VCaP (cell line): ENCODE measurements at regions not wholly inside any gene's neighbourhood (a gene's known extent, or its start where the extent isn't known, plus 50 kb on each side); places are given as distances from the start of the nearest gene placed in this dataset.

Source experiments
- H3K27ac ChIP-seq: fragments of 450-650 bp; 2 replicates; pipeline ENCODE4 v1.5.1; 2017
- TF ChIP-seq, protein P1 (sequence below): fragments of 450-650 bp; conservative IDR thresholded peaks from 2 replicates; pipeline ENCODE4 v1.5.1; 2017; ENCODE audit warnings: mild to moderate bottlenecking, moderate library complexity

DNA sequence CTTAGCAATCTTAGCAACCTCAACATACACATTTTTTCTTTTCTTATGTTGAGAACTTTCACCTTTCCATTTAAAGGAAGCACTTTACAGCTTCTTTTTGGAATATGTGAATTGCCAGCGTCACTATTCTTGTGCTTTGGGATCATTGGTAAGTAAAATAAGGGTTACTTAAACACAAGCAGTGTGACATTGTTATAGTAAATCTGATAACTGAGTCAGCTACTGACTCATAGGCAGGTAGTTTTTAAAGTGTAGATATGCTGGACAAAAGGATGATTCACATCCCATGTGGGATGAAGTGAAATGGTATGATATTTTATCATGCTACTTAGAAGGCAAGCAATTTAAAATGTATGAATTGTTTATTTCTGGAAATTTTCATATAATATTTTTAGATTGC is 637.2 kb downstream of the DCDC2C start:
- TF ChIP-seq, protein P1, sequence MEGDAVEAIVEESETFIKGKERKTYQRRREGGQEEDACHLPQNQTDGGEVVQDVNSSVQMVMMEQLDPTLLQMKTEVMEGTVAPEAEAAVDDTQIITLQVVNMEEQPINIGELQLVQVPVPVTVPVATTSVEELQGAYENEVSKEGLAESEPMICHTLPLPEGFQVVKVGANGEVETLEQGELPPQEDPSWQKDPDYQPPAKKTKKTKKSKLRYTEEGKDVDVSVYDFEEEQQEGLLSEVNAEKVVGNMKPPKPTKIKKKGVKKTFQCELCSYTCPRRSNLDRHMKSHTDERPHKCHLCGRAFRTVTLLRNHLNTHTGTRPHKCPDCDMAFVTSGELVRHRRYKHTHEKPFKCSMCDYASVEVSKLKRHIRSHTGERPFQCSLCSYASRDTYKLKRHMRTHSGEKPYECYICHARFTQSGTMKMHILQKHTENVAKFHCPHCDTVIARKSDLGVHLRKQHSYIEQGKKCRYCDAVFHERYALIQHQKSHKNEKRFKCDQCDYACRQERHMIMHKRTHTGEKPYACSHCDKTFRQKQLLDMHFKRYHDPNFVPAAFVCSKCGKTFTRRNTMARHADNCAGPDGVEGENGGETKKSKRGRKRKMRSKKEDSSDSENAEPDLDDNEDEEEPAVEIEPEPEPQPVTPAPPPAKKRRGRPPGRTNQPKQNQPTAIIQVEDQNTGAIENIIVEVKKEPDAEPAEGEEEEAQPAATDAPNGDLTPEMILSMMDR = no peak
- H3K27ac ChIP-seq = no peak overlapping the region

DNA sequence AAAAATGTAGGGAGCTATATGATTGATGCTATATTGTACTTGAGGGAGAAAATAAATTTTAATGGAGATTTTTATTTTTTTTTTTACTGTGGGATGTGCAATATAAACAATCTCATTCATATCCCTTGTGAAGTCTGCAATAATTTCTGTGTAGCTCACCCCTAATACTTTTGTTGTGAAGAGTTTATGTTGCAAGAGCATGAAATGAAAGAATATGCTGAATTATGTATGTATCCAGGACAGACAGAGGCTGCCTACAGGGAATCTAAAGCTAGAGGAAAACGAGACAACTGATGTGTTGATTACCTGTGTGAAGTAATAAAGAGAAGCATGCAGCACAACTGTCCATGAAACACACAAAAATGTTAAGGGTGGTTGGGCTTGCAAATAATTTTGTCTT is 643.3 kb downstream of the DCDC2C start:
- TF ChIP-seq, protein P1 = no peak
- no peak overlapping the region for H3K27ac ChIP-seq

DNA sequence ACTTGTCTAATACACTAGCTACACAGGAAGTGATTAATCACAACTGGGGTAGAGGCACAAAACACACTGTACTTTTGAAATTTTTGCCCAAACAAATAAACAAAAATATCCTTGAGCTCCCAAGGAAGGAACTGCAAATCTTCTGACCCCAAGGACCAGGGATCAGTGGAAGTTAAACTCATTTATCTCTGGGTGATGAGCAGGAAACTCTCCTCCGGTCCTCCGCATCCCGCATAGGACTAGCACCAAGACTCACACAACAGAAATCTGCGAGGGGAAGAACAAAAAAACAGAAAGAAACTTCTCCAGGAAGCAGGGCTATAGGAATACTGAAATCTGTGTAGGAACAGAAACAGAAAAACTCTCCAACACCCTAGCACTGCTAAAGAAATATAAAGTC is 650.3 kb downstream of the DCDC2C start:
- no peak overlapping the region for H3K27ac ChIP-seq
- TF ChIP-seq, protein P1 = no peak

DNA sequence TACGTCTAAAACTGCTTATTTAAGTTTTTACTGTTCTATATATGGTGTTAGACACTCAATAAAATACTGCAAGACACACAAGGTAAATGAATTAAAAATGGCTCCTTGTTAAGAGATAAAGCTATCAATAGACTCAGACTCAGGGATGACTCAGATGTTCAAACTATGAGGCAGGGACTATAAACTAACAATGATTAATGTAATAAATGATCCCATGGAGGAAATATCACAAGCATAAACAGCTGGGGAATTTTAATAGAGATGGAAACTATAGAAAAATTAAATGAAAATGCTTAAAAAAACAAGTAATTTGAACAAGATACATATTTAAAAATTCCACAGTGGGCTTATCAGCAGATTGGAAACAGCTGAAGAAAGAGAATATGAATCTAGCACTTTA is 650.8 kb downstream of the DCDC2C start:
- H3K27ac ChIP-seq = no peak overlapping the region
- TF ChIP-seq, protein P1 = no peak

DNA sequence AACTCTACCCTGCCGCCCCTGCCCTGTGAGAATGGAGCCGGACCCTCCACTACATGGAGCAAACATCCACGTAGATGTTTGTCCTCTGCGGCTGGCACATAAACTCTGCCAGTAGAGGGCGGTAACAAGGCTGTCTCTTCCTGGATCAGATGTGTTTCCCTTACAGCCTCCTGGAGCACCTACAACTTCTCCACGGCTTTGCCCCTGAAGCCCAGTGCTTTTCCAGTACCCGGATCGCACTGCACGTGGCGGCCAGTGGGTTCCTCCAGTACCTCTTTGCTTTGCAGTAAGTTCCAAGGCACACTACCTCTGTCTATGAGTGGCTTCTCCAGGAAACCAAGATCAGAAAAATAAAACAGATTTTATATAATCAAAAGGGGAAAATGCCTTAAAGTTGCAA is 651.3 kb downstream of the DCDC2C start:
- TF ChIP-seq, protein P1 = peak; percentile 60

DNA sequence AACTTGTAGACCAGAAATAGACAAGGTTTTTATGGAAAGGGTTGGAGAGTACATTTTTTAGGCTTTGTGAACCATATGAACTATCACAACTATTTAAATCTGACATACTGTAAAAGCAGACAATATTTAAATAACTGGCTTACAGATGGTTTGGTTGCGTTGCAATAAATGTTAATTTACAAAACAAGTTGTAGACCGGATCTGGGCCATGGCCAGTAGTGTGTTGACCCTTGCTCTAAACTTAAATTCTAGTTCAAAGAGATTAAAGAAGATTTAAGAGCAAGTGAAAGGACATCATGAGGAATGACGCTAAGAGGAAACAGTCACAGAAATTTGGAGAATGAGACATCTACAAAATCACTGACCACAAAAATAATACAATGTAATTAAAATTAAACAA is 652.7 kb downstream of the DCDC2C start:
- TF ChIP-seq, protein P1 = no peak
- no peak overlapping the region; the same call in 1 of the 2 replicates for H3K27ac ChIP-seq

More for the DNA sequence above, 651.3 kb downstream of the DCDC2C start:
- H3K27ac ChIP-seq = no peak overlapping the region

DNA sequence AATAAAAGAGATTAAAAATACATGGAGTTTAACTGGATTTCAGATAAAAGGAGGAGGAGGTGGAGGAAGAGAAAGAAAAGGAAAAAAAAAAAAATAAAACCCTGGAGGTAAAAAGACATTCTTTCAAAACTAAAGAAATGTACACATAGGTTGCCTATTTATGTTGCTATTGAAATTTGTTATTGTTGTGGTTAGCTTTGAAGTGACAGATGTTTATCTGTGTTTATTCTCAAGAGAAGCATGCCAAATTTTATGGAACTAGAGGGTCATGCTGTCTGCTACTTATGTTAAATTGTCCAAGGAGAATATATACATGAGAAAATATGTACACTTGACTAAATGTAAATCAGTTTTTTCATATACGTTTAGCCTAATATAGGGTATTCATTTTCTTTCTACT is 653.2 kb downstream of the DCDC2C start:
- TF ChIP-seq, protein P1 = no peak

DNA sequence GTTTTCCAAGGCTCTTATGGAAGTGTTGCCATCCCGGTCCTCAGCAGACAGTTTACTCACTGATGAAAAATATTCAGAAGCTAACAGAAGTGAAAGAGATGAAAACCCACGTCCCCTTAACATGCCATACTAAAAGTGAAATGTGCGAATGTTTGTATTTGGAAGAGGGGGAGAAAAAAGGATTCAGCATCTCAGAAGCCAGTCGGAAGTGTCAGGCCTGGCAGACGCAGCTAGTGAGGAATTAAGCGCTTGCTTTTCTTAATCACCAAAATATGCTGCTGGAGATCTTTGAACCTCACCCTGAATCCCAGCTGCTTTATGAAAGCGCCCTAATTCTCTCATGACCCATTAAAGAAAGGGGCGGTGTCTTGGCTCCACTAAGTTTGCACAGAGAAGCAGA is 653.7 kb downstream of the DCDC2C start:
- TF ChIP-seq, protein P1 = no peak

More for the DNA sequence above, 653.2 kb downstream of the DCDC2C start:
- H3K27ac ChIP-seq = no peak overlapping the region; the same call in 1 of the 2 replicates

More for the DNA sequence above, 653.7 kb downstream of the DCDC2C start:
- H3K27ac ChIP-seq = no peak overlapping the region
